Esophagus muscularis mucosa (tissue), 3 donors: ENCODE measurements at regions not wholly inside any gene's neighbourhood (a gene's known extent, or its start where the extent isn't known, plus 50 kb on each side); places are given as distances from the start of the nearest gene placed in this dataset.

Experiments used
- CTCF ChIP-seq, 3 experiments: fragments of 200-600 bp in 2 of 3; fragments of 450-650 bp in 1 of 3; sonication (generic) in 2 of 3; IDR thresholded peaks; one replicate each; pipeline ENCODE4 v1.5.1; 2017 to 2019; ENCODE audit warnings: antibody characterized with exemption in 3 of 3, mild to moderate bottlenecking in 2 of 3, moderate library complexity in 1 of 3
- POLR2A ChIP-seq: fragments of 450-650 bp; IDR thresholded peaks from one replicate; pipeline ENCODE4 v1.6.1; 2017; ENCODE audit warnings: antibody characterized with exemption, moderate library complexity, mild to moderate bottlenecking, low read depth
- POLR2AphosphoS5 ChIP-seq, 2 donors: sonication (generic); formaldehyde crosslinking; IDR thresholded peaks; one replicate each; pipeline ENCODE4 v1.6.1; 2017; ENCODE audit warnings: antibody characterized with exemption in 2 of 2

- TF ChIP-seq POLR2AphosphoS5 (IDR thresholded peaks at IDR 0.05), result no peak
- no peak for TF ChIP-seq CTCF (IDR thresholded peaks at IDR 0.05)
- no peak for TF ChIP-seq POLR2A
These were observed 1130.3 kb upstream of the ZEB2 start for GRCh38 chr2:145650226-145650625.
